K562 (cell line): ENCODE measurements at regions not wholly inside any gene's neighbourhood (a gene's known extent, or its start where the extent isn't known, plus 50 kb on each side); places are given as distances from the start of the nearest gene placed in this dataset.

Experiments
- ATAC-seq: fragments of 200-7000 bp; cut with Tn5 transposase; 3 replicates; pipeline ENCODE4 v1.9.1; 2020; ENCODE audit warnings: moderate library complexity
- BruUV-seq: library from RNA; stranded (reverse); fragments of 400-500 nt; replicated peaks from 2 replicates; lab custom pipeline; 2021; lab: Mats Ljungman, UMichigan
- CTCF ChIA-PET: fragments of 300-600 bp; formaldehyde crosslinking; extraction: SDS; loops from one replicate; lab custom pipeline; 2021; ENCODE audit warnings: low intra/inter-chr PET ratio; lab: Yijun Ruan, JAX
- POLR2A ChIA-PET: fragments of 300-600, 350-650 bp; sonication (Branson Sonifier 250); formaldehyde crosslinking; extraction: SDS; loops from one replicate; lab custom pipeline; 2021; ENCODE audit warnings: antibody characterized with exemption, inconsistent platforms; lab: Yijun Ruan, JAX
- DNase-seq, 4 experiments: peaks; one replicate each; pipeline versions ENCODE4 v3.0.0 to v3.0.0-alpha.2; 2011 to 2018; ENCODE audit warnings: low spot score in 3 of 4, mixed read lengths in 3 of 4; ENCODE audit errors: extremely low read depth in 1 of 4
- FAIRE-seq: peaks from 2 replicates; lab custom pipeline; 2011; peaks lifted over from hg19 to GRCh38; lab: Jason Lieb, UNC
- H2AFZ ChIP-seq: 2 replicates; pipeline ENCODE4 v1.6.0; 2011; ENCODE audit warnings: low read depth, low read length, control low read depth, inconsistent platforms
- H3K27ac ChIP-seq: fragments of 200-600 bp; 3 replicates; pipeline ENCODE4 v1.8.0; 2011; ENCODE audit warnings: low read depth, mild to moderate bottlenecking, control low read depth, inconsistent platforms, low read length, moderate library complexity, mixed read lengths; ENCODE audit errors: extremely low read depth
- H3K27me3 ChIP-seq, 2 experiments: fragments of 300-600 bp in 1 of 2; 2 replicates in 1 of 2; 3 replicates in 1 of 2; pipeline versions ENCODE4 v1.6.0 to v1.8.0; 2011; ENCODE audit warnings: inconsistent platforms in 2 of 2, low read length in 2 of 2, mild to moderate bottlenecking in 1 of 2, mixed read lengths in 1 of 2, moderate library complexity in 1 of 2; ENCODE audit not compliant: control insufficient read depth in 2 of 2, insufficient read depth in 2 of 2
- H3K36me3 ChIP-seq: fragments of 300-600 bp; 3 replicates; pipeline ENCODE4 v1.8.0; 2011; ENCODE audit warnings: mild to moderate bottlenecking, low read length, inconsistent platforms; ENCODE audit not compliant: control insufficient read depth, insufficient read depth
- H3K4me1 ChIP-seq, 2 experiments: fragments of 200-600 bp in 1 of 2; replicated peaks in 1 of 2; 2 replicates in 1 of 2; 3 replicates in 1 of 2; pipeline versions ENCODE4 v1.5.1 to v1.8.0; 2011; ENCODE audit warnings: inconsistent platforms in 2 of 2, low read length in 2 of 2, mild to moderate bottlenecking in 1 of 2, mixed read lengths in 1 of 2, moderate library complexity in 1 of 2; ENCODE audit not compliant: control insufficient read depth in 2 of 2, insufficient read depth in 2 of 2
- H3K4me2 ChIP-seq: 2 replicates; pipeline ENCODE4 v1.6.1; 2011; ENCODE audit warnings: low read length, control low read depth, inconsistent platforms, mixed read lengths; ENCODE audit not compliant: insufficient read depth
- H3K4me3 ChIP-seq: fragments of 200-600 bp; sonication (generic), shearing (Covaris generic); 2 replicates; pipeline ENCODE4 v1.5.1; 2016; ENCODE audit warnings: control low read depth, inconsistent platforms
- H3K79me2 ChIP-seq: fragments of 200-600 bp; 3 replicates; pipeline ENCODE4 v1.8.0; 2011; ENCODE audit warnings: low read length, inconsistent platforms; ENCODE audit not compliant: control insufficient read depth, insufficient read depth
- H3K9ac ChIP-seq, 2 experiments: 2 replicates each; pipeline versions ENCODE4 v1.6.0 to v1.6.1; 2011; ENCODE audit warnings: low read depth in 2 of 2, low read length in 2 of 2, control low read depth in 1 of 2, inconsistent platforms in 1 of 2, mild to moderate bottlenecking in 1 of 2, mixed read lengths in 1 of 2; ENCODE audit not compliant: insufficient read depth in 1 of 2
- H3K9me1 ChIP-seq: one replicate; pipeline ENCODE4 v1.6.0; 2011; ENCODE audit warnings: inconsistent platforms, mild to moderate bottlenecking, low read length, moderate library complexity; ENCODE audit not compliant: control insufficient read depth, insufficient read depth
- H3K9me3 ChIP-seq: replicated peaks from 2 replicates; pipeline ENCODE4 v1.5.1; 2011; ENCODE audit warnings: low read depth, low read length, inconsistent platforms; ENCODE audit not compliant: control insufficient read depth, insufficient read depth
- H4K20me1 ChIP-seq: replicated peaks from 2 replicates; pipeline ENCODE4 v1.6.1; 2011; ENCODE audit warnings: low read length, inconsistent platforms, mixed read lengths; ENCODE audit not compliant: control insufficient read depth, insufficient read depth
- CEBPG ChIP-seq, 3 experiments: fragments of 200-800 bp in 1 of 3; sonication (Bioruptor generic) in 1 of 3; sonication (generic) in 1 of 3; formaldehyde crosslinking in 1 of 3; IDR thresholded peaks in 2 of 3; conservative IDR thresholded peaks in 1 of 3; 2 replicates each; pipeline versions ENCODE4 v1.6.1 to v1.8.0; 2016 to 2022; ENCODE audit warnings: missing compliant biosample characterization in 2 of 3, missing genetic modification characterization in 2 of 3, mild to moderate bottlenecking in 1 of 3, missing genetic modification reagents in 1 of 3
- ETS2 ChIP-seq: IDR thresholded peaks from 2 replicates; pipeline ENCODE4 v1.6.1; 2016; ENCODE audit warnings: borderline replicate concordance, missing genetic modification characterization, mild to moderate bottlenecking, moderate library complexity, missing compliant biosample characterization; ENCODE audit not compliant: poor library complexity, severe bottlenecking
- HMBOX1 ChIP-seq: sonication (generic); IDR thresholded peaks from 2 replicates; pipeline ENCODE4 v1.6.1; 2016
- KLF16 ChIP-seq: IDR thresholded peaks from 2 replicates; pipeline ENCODE4 v1.6.1; 2016; ENCODE audit warnings: antibody characterized with exemption
- MCM3 ChIP-seq: fragments of 450-650 bp; IDR thresholded peaks from 2 replicates; pipeline ENCODE4 v1.6.1; 2016
- MTA1 ChIP-seq: fragments of 450-650 bp; IDR thresholded peaks from 2 replicates; pipeline ENCODE4 v1.6.1; 2017; ENCODE audit warnings: borderline replicate concordance
- RBM15 ChIP-seq: fragments of 200-400 bp; formaldehyde crosslinking; IDR thresholded peaks from 2 replicates; pipeline ENCODE4 v1.6.1; 2018; ENCODE audit warnings: mild to moderate bottlenecking, low read length, moderate library complexity; ENCODE audit not compliant: insufficient read depth
- RBM17 ChIP-seq: fragments of 200-400 bp; formaldehyde crosslinking; IDR thresholded peaks from 2 replicates; pipeline ENCODE4 v1.6.1; 2017; ENCODE audit warnings: low read depth, mild to moderate bottlenecking, low read length, borderline replicate concordance
- SFPQ ChIP-seq: fragments of 200-400 bp; formaldehyde crosslinking; IDR thresholded peaks from 2 replicates; pipeline ENCODE4 v1.6.1; 2017; ENCODE audit warnings: mild to moderate bottlenecking, low read depth, low read length, moderate library complexity
- SRSF9 ChIP-seq: fragments of 200-400 bp; formaldehyde crosslinking; IDR thresholded peaks from 2 replicates; pipeline ENCODE4 v1.6.1; 2017; ENCODE audit warnings: low read depth, low read length, borderline replicate concordance
- TAF9B ChIP-seq: fragments of 450-650 bp; IDR thresholded peaks from 2 replicates; pipeline ENCODE4 v1.6.1; 2018; ENCODE audit warnings: mild to moderate bottlenecking; ENCODE audit not compliant: partially characterized antibody
- ZC3H11A ChIP-seq: IDR thresholded peaks from 2 replicates; pipeline ENCODE4 v1.6.1; 2012; ENCODE audit warnings: low read depth, low read length, improper control_type of control experiment
- ZNF174 ChIP-seq: fragments of 250-450 bp; sonication (Bioruptor Pico); IDR thresholded peaks from 2 replicates; pipeline ENCODE4 v1.4.0; 2020; ENCODE audit warnings: mild to moderate bottlenecking
- WGBS: fragments of 100-300 bp; shearing (Covaris generic); methylation state at CpG from one replicate; pipeline ENCODE4 v1.1.6; 2016; ENCODE audit warnings: low coverage, mixed read lengths; ENCODE audit not compliant: insufficient coverage; ENCODE audit errors: missing lambda C conversion rate; 5-methylcytosine and 5-hydroxymethylcytosine counted together
- in situ Hi-C: fragments of 300-500 bp; cut with MboI; formaldehyde crosslinking; loops from 4 replicates; pipeline ENCODE4 v1.15.0; 2018; ENCODE audit warnings: inconsistent platforms, mixed read lengths
- intact Hi-C: fragments of 100-400 bp; cut with micrococcal nuclease; formaldehyde crosslinking; loops from 2 replicates; pipeline ENCODE4 v1.14.2; 2022

GRCh38 chr9:38289866-38290245, 102.6 kb upstream of the ALDH1B1 start:
- CTCF ChIA-PET, result no interaction called here
- POLR2A ChIA-PET, result interaction anchor here (0.6 kb wide), 1 partner anchor 294 kb away, joined by 3 read pairs; no protein-coding TSS in a partner anchor
- H3K4me2 ChIP-seq, result no peak overlapping the region

More at GRCh38 chr9:38289866-38290245, 102.6 kb upstream of the ALDH1B1 start:
- Histone ChIP-seq H4K20me1 (no peaks in the 10 kb centered on the region; the same call in 1 of the 2 replicates), H3K79me2 (no peaks in the 10 kb centered on the region), H3K9ac (no peak overlapping the region), H3K4me1 (no peaks in the 10 kb centered on the region), H3K36me3 (no peaks in the 10 kb centered on the region), H3K9me3 (no peaks in the 10 kb centered on the region)
- no TSS peak for BruUV-seq
- FAIRE-seq, result no peak
- TF ChIP-seq SFPQ, result no peak
- no peak for TF ChIP-seq HMBOX1
- TF ChIP-seq RBM17, result no peak
- TF ChIP-seq KLF16, result no peak
- no peak for TF ChIP-seq MTA1
- TF ChIP-seq RBM15, result no peak
- TF ChIP-seq ETS2 (tag), result no peak
- TF ChIP-seq CEBPG (CRISPR knock-in tag; IDR thresholded peaks at IDR 0.05), result no peak
- TF ChIP-seq CEBPG (tag; conservative IDR thresholded peaks at IDR 0.05 in 1 of 2, IDR thresholded peaks at IDR 0.05 in 1 of 2), result no peak
- no peak for TF ChIP-seq TAF9B
- no peak for TF ChIP-seq MCM3
- no peak for TF ChIP-seq ZC3H11A
- no peak for TF ChIP-seq ZNF174 (CRISPR knock-in tag)
- TF ChIP-seq SRSF9, result no peak
- TF ChIP-seq, all 486 proteins: peak for 0
- in situ Hi-C loops, result no loop called here
- H3K9me1 ChIP-seq, result no peaks in the 10 kb centered on the region
- intact Hi-C loops, result no loop called here
- H3K27ac ChIP-seq, result no peak overlapping the region
- WGBS, result 2% methylated on average over 11 of the region's 11 CpGs
- ATAC-seq (no peak), DNase-seq (no peak)
- no peak overlapping the region for H3K4me3 ChIP-seq
- no peak overlapping the region for H2AFZ ChIP-seq
- H3K27me3 ChIP-seq, result peaks cover 3 to 16% of the 10 kb centered on the region in 2 experiments; a peak in 2 of 5 replicates
